ENCODE measurements at regions not wholly inside any gene's neighbourhood (a gene's known extent, or its start where the extent isn't known, plus 50 kb on each side); places are given as distances from the start of the nearest gene placed in this dataset.

GRCh38 chr1:101124405-101124804, 98.8 kb upstream of the DPH5 start:
- TF ChIP-seq CTCF (IDR thresholded peaks at IDR 0.05) (no peak), POLR2A (IDR thresholded peaks at IDR 0.05) (no peak), POLR2AphosphoS5 (IDR thresholded peaks at IDR 0.05; ENCODE audit: insufficient read depth in 1 of 2, low read depth in 1 of 2) (no peak)

Measured in vagina (tissue), 2 donors.